ENCODE measurements at regions not wholly inside any gene's neighbourhood (a gene's known extent, or its start where the extent isn't known, plus 50 kb on each side); places are given as distances from the start of the nearest gene placed in this dataset.

- TF ChIP-seq POLR2A (IDR thresholded peaks at IDR 0.05; ENCODE audit: low read depth, low read length) = no peak
- no peak for TF ChIP-seq POLR2AphosphoS5 (IDR thresholded peaks at IDR 0.05; ENCODE audit: low read depth, low read length)
- TF ChIP-seq TAF1 (IDR thresholded peaks at IDR 0.05; ENCODE audit: borderline replicate concordance, low read depth, low read length) = no peak
Measured at GRCh38 chr10:36067748-36068147, 425.7 kb upstream of the FZD8 start.

Data from GM12892 (cell line).